Neural progenitor cell (in vitro differentiated cells): ENCODE measurements at regions not wholly inside any gene's neighbourhood (a gene's known extent, or its start where the extent isn't known, plus 50 kb on each side); places are given as distances from the start of the nearest gene placed in this dataset.

Source experiments
- CTCF ChIP-seq: fragments of 200-600 bp; sonication (generic); IDR thresholded peaks from 2 replicates; pipeline ENCODE4 v1.5.1; 2017; ENCODE audit warnings: antibody characterized with exemption, mild to moderate bottlenecking
- EZH2phosphoT487 ChIP-seq: fragments of 200-600 bp; sonication (generic); IDR thresholded peaks from 2 replicates; pipeline ENCODE4 v1.6.1; 2017; ENCODE audit warnings: antibody characterized with exemption

- TF ChIP-seq EZH2phosphoT487 (no peak), CTCF (no peak)
Measured at GRCh38 chr7:106965108-106965507, 79.4 kb upstream of the PRKAR2B start.
